GM12875 (cell line): ENCODE measurements at regions not wholly inside any gene's neighbourhood (a gene's known extent, or its start where the extent isn't known, plus 50 kb on each side); places are given as distances from the start of the nearest gene placed in this dataset.

ENCODE experiments used
- H3K4me3 ChIP-seq: one replicate; pipeline ENCODE4 v1.5.1; 2011; ENCODE audit warnings: low read depth, low read length, control low read depth
- TF ChIP-seq, protein P1 (sequence below): IDR thresholded peaks from 2 replicates; pipeline ENCODE4 v1.5.1; 2011; ENCODE audit warnings: low read depth, mild to moderate bottlenecking, control low read depth, inconsistent platforms, low read length, moderate library complexity, borderline replicate concordance; ENCODE audit not compliant: insufficient read depth

DNA sequence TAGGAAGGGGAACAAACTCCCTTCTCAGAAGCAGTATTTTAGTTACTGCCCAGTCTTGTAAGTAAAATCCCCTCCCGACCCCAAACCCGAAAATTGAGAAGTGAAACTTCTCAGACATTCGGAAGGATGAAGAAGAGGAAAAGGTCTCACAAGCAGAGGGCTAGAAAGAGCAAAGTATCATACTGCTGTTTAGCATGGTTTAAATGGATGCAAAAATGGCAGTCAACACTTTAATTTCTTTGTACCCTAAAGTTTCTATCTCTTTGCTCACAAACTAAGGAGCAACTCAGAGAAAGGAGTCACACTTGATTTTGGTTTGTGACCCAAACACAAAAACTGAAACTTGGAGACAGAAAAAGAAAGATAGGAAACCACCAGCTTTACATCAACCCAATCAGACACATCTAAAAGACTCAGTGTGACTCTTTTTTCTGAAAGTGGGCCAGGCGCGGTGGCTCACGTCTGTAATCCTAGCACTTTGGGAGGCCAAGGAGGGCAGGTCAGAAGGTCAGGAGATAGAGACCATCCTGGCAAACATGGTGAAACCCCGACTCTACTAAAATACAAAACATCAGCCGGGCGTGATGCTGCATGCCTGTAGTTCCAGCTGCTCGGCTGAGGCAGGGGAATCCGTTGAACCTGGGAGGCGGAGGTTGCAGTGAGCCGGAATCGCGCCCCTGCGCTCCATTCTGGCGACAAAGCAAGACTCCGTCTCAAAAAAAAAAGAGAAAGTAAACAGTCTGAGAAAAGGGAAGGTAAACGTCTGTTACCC, 63.2 kb upstream of the ATP11B start:
- H3K4me3 ChIP-seq = no peak overlapping the region
- TF ChIP-seq, protein P1, sequence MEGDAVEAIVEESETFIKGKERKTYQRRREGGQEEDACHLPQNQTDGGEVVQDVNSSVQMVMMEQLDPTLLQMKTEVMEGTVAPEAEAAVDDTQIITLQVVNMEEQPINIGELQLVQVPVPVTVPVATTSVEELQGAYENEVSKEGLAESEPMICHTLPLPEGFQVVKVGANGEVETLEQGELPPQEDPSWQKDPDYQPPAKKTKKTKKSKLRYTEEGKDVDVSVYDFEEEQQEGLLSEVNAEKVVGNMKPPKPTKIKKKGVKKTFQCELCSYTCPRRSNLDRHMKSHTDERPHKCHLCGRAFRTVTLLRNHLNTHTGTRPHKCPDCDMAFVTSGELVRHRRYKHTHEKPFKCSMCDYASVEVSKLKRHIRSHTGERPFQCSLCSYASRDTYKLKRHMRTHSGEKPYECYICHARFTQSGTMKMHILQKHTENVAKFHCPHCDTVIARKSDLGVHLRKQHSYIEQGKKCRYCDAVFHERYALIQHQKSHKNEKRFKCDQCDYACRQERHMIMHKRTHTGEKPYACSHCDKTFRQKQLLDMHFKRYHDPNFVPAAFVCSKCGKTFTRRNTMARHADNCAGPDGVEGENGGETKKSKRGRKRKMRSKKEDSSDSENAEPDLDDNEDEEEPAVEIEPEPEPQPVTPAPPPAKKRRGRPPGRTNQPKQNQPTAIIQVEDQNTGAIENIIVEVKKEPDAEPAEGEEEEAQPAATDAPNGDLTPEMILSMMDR = no peak

GRCh38 chr3:182730675-182731042, 62.6 kb upstream of the ATP11B start:
- TF ChIP-seq, protein P1 = no peak
- H3K4me3 ChIP-seq = no peak overlapping the region

DNA sequence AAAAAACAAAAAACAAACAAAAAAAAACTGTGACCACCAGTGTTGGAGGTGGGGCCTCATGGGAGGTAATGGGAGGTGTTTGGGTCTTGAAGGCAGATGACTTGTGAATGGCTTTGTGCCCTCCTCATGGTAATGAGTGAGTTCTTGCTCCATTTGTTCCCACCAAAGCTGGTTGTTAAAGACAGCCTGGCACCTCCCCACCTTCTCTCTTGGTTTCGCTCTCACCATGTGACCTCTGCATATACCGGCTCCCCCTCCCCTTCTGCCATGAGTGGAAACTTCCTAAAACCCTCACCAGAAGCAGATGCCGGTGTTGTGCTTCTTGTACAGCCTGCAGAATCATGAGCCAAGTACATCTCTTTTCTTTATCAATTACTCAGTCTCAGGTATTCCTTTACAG, 61.5 kb upstream of the ATP11B start:
- no peak overlapping the region for H3K4me3 ChIP-seq
- TF ChIP-seq, protein P1 = no peak

DNA sequence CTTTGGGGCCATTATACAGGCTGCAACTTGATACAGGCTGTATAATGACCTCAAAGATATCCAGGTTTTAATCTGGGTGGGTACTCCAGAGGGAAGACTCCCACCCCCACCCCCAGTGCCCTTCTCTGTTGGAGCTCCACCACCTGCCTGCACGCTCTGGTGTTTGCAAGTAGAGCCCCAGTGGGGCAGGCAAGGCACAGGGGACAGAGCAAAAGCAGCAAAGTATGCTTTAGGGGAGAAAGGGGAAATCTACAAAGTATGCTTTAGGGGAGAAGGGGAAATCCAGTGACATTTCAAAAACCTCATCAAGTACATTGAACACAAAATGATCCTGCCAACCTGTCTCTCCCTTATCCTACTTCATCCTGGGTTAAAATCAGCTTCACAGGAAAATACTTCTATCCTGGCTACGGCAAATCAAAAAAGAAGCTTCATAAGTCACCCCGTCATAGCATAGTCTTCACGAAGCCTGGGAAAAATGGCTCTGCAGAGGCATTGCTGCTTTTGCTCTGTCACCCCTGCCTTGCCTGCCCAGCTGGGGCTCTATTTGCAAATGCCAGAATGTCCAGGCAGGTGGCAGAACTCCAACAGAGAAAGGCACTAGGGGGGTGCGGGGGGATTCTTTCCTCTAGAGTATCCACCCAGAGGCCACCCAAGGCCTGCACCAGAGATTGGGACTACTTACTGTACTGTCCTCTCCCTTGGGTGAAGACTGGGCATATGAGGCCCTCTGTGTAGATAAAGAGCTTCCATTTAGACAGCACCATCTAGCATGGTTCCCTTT, 60.9 kb upstream of the ATP11B start:
- no peak overlapping the region for H3K4me3 ChIP-seq
- TF ChIP-seq, protein P1 = no peak

DNA sequence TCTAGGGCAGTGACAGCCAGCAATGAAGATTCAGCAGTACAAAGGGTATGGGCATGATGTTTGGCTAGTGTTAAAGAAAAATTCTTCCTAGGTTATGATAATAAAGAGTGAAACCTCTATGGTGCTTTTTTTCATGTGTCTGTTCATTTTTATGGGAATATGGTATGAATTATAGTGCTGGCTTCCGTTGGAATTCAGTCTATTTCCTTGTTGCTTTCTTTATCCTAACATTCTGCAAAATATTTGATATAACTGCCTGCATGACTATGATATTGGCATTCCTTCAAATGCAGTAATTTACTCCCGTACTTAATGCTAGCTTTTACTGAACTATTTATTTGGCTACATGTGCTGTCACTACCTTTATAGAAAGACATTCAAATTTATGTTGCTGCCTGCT, 57.6 kb upstream of the ATP11B start:
- TF ChIP-seq, protein P1 = no peak
- H3K4me3 ChIP-seq = no peak overlapping the region

- no peak overlapping the region for H3K4me3 ChIP-seq
- TF ChIP-seq, protein P1 = no peak
Measured at GRCh38 chr3:182737825-182738224, 55.5 kb upstream of the ATP11B start.
